ENCODE measurements at regions not wholly inside any gene's neighbourhood (a gene's known extent, or its start where the extent isn't known, plus 50 kb on each side); places are given as distances from the start of the nearest gene placed in this dataset.
"Not testable (repeated sequence)": the region's sequence is repeated elsewhere in the genome, so short reads cannot be mapped to it uniquely, and the experiment has no call there.

- in situ Hi-C loops (cut with HindIII; ENCODE audit: low pct_unique_long_range_greater_than_20kb, low sequenced_read_pairs) = no loop called here
- TF ChIP-seq JUND (IDR thresholded peaks at IDR 0.05; ENCODE audit: low read depth) = no peak
- no peak for DNase-seq (ENCODE audit: low read depth in 1 of 2, low spot score in 1 of 2)
Observed at GRCh38 chr16:11410376-11411058, 65.3 kb downstream of the RMI2 start.

GRCh38 chr16:11411059-11411550 lies 65.8 kb downstream of the RMI2 start:
- in situ Hi-C loops (cut with HindIII; ENCODE audit: low pct_unique_long_range_greater_than_20kb, low sequenced_read_pairs) = no loop called here
- DNase-seq (ENCODE audit: low read depth in 1 of 2, low spot score in 1 of 2) = no peak

GRCh38 chr16:11412175-11412904 lies 67.1 kb downstream of the RMI2 start:
- in situ Hi-C loops (cut with HindIII; ENCODE audit: low pct_unique_long_range_greater_than_20kb, low sequenced_read_pairs) = no loop called here
- no peak for DNase-seq (ENCODE audit: low read depth in 1 of 2, low spot score in 1 of 2)
- TF ChIP-seq JUND (IDR thresholded peaks at IDR 0.05; ENCODE audit: low read depth) = no peak

More at GRCh38 chr16:11411059-11411550, 65.8 kb downstream of the RMI2 start:
- no peak for TF ChIP-seq JUND (IDR thresholded peaks at IDR 0.05; ENCODE audit: low read depth)

- in situ Hi-C loops (cut with HindIII; ENCODE audit: low pct_unique_long_range_greater_than_20kb, low sequenced_read_pairs) = no loop called here
- no peak for TF ChIP-seq JUND (IDR thresholded peaks at IDR 0.05; ENCODE audit: low read depth)
- DNase-seq (ENCODE audit: low read depth in 1 of 2, low spot score in 1 of 2) = no peak
Observed at GRCh38 chr16:11412965-11413887, 68.0 kb downstream of the RMI2 start.

GRCh38 chr16:11413907-11414595 lies 68.8 kb downstream of the RMI2 start:
- in situ Hi-C loops (cut with HindIII; ENCODE audit: low pct_unique_long_range_greater_than_20kb, low sequenced_read_pairs) = no loop called here

GRCh38 chr16:11414815-11415775 lies 69.8 kb downstream of the RMI2 start:
- DNase-seq (ENCODE audit: low read depth in 1 of 2, low spot score in 1 of 2) = no peak
- TF ChIP-seq JUND (IDR thresholded peaks at IDR 0.05; ENCODE audit: low read depth) = no peak
- in situ Hi-C loops (cut with HindIII; ENCODE audit: low pct_unique_long_range_greater_than_20kb, low sequenced_read_pairs) = no loop called here

More at GRCh38 chr16:11413907-11414595, 68.8 kb downstream of the RMI2 start:
- TF ChIP-seq JUND (IDR thresholded peaks at IDR 0.05; ENCODE audit: low read depth) = no peak
- DNase-seq (ENCODE audit: low read depth in 1 of 2, low spot score in 1 of 2) = no peak

- no peak for TF ChIP-seq JUND (IDR thresholded peaks at IDR 0.05; ENCODE audit: low read depth)
- DNase-seq (ENCODE audit: low read depth in 1 of 2, low spot score in 1 of 2) = no peak
- in situ Hi-C loops (cut with HindIII; ENCODE audit: low pct_unique_long_range_greater_than_20kb, low sequenced_read_pairs) = no loop called here
Observed at GRCh38 chr16:11416228-11417001, 71.2 kb downstream of the RMI2 start.

GRCh38 chr16:11417487-11417886 lies 72.2 kb downstream of the RMI2 start:
- in situ Hi-C loops (cut with HindIII; ENCODE audit: low pct_unique_long_range_greater_than_20kb, low sequenced_read_pairs) = no loop called here
- no peak for DNase-seq (ENCODE audit: low read depth in 1 of 2, low spot score in 1 of 2)
- TF ChIP-seq JUND (IDR thresholded peaks at IDR 0.05; ENCODE audit: low read depth) = no peak

- no peak for TF ChIP-seq JUND (IDR thresholded peaks at IDR 0.05; ENCODE audit: low read depth)
- no peak for DNase-seq (ENCODE audit: low read depth in 1 of 2, low spot score in 1 of 2)
- in situ Hi-C loops (cut with HindIII; ENCODE audit: low pct_unique_long_range_greater_than_20kb, low sequenced_read_pairs) = no loop called here
Observed at GRCh38 chr16:11418506-11418905, 73.2 kb downstream of the RMI2 start.

GRCh38 chr16:11420067-11420466 lies 74.8 kb downstream of the RMI2 start:
- in situ Hi-C loops (cut with HindIII; ENCODE audit: low pct_unique_long_range_greater_than_20kb, low sequenced_read_pairs); DNase-seq (ENCODE audit: low read depth in 1 of 2, low spot score in 1 of 2): not testable (repeated sequence)
